Stimulated activated CD4-positive, alpha-beta T cell treated with anti-CD3 and anti-CD28 coated beads, Interleukin-2, amount 100 ng/mL, for 48 hours (primary cell): ENCODE measurements at regions not wholly inside any gene's neighbourhood (a gene's known extent, or its start where the extent isn't known, plus 50 kb on each side); places are given as distances from the start of the nearest gene placed in this dataset.
"Not testable (repeated sequence)": the region's sequence is repeated elsewhere in the genome, so short reads cannot be mapped to it uniquely, and the experiment has no call there.

Experiments used
- DNase-seq, 2 donors: peaks; one replicate each; pipeline ENCODE4 v3.0.0-alpha.2; 2020

- no peak for DNase-seq
These were observed 174.8 kb downstream of the POLR2M start for GRCh38 chr15:57881361-57881760.

DNA sequence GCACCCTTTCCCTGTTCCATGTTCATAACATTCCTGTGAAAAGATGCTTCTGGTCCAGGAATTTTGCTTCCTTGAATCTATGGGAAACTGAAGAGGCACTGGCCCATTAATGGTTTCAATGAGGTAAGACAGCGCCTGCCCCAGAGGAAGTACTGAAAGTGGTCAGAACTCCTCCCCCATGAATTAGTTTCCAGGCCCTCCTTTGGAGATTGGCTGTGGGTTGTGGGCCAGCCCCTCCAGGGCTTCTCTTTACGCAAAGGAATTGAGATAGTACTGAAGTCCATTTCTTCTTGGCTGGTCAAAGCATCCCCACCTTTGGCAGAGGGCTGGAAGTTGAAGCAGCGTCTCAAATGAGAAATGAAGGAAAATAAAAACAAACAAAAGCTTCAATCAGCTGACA, 175.5 kb downstream of the POLR2M start:
- no peak for DNase-seq

DNA sequence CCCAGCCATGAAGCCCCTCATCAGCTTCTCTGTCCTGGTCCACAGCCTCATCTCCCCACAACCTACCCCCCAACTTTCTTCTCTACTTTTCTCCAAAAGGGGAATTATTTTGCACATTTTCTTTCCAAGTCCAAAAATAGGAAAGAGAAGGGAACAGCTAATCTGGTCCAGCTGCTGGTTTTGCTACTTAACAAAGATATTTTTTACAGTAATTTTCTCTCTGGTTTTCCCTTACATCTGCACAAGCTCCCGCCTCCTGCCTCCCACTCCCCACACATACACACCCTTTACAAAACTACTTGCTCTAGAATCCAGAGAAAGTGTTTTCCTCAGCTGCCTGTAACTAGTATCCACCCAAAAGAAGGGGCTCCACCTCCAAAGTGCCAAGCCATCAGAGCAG, 177.2 kb downstream of the POLR2M start:
- no peak for DNase-seq

- DNase-seq: no peak
These were observed 178.4 kb downstream of the POLR2M start for GRCh38 chr15:57884936-57885335.

DNA sequence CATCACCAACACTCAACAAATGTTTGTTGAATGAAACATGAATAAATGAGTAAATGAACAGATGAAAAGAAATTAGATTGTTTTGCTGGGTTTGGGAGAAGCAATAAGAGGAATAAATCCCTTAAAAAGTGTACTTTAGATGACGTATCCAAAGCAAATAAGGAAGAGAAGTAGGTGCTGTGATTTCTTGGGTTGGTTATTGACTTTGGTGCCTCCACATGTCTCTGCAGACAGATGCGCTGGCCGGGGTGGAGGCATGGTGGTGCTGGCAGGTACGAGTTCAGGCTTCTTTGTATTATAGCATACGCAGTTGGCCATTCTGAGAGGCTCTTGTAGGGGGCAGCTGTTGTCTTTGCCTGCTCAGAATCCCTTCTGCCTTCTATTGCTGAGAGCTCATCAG, 178.9 kb downstream of the POLR2M start:
- DNase-seq: no peak

DNA sequence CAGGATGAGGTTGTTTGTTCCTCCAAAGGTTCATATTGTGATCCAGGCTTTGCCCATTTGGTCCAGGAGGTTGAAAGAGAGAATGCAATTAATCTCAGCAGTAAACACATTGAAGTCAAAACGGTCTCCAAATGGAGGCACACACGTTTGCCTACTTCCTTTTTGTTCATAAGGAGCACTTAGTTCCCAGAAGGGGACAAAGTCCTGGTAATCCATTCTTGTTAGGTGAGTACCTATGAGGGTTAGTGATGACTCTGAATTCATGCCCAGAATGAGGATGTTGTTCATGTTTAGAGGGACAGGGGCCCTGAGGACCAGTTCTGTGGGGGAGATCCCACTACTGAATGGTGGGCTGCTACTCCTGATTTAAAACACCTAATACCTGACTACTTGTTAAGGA, 177.7 kb downstream of the ALDH1A2 start:
- DNase-seq: no peak

DNA sequence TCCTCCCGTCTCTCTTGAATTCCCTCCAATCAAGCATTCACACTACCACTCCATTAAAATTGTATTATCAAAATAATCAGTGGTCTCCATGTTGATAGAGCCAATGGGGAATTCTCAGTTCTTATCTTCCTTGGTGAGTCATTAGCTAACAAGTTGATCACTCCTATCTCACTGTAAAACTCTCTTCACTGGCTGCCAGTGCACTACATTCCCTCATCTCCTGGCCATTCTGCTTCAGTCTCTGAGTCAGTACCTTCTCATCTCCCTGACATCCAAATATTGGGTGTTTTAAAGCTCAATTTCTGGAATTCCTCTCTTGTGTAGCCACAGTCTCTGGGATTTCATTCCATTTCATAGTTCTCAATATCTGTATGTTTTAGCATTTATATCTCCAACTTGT, 175.2 kb downstream of the ALDH1A2 start:
- no peak for DNase-seq

- no peak for DNase-seq
These were observed 174.6 kb downstream of the ALDH1A2 start for GRCh38 chr15:57890878-57891277.

- no peak for DNase-seq
These were observed 173.3 kb downstream of the ALDH1A2 start for GRCh38 chr15:57892181-57892580.

- no peak for DNase-seq
These were observed 172.5 kb downstream of the ALDH1A2 start for GRCh38 chr15:57893040-57893439.

- DNase-seq: no peak
These were observed 170.2 kb downstream of the ALDH1A2 start for GRCh38 chr15:57895291-57895690.

DNA sequence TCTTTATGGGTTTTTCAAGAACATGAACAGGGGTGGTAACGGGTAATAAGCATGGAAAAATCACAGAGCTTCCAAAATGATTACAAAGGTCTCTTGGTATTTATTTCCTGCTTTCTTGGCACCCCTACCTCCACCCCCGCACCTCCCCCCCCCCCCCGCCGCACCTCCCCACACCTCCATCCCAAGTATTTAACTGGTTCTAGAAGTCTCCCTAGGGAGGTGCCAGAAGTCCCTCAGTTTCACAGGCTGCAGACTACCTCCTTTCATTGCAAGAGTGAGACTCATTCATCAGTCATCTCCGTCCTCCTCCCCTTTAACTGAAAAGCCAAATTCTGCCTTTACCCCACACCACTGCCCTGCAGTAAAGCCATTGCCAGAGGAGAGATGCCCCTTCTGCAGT, 169.4 kb downstream of the ALDH1A2 start:
- DNase-seq: no peak

GRCh38 chr15:57896899-57897298, 168.6 kb downstream of the ALDH1A2 start:
- not testable (repeated sequence) for DNase-seq

DNA sequence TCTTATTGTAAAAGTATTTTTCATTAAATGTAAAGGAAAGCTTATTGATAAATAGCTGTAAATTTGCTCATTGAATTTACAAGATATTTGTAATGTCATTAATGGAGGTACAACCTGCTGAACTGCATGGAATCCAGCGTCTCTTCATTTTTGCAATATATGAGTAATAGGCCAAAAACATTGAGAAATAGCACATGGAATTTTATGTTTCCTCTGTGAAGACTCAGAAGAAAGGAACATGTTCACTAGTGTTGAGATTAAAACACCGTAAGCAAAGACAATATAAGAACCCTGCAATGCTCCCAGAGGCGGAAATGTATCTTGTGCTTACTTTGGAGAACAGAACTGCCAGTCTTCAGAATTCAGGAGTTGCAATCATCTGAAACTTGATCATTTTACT, 167.6 kb downstream of the ALDH1A2 start:
- DNase-seq: no peak

- DNase-seq: no peak
These were observed 163.4 kb downstream of the ALDH1A2 start for GRCh38 chr15:57902155-57902554.
